ENCODE measurements at regions not wholly inside any gene's neighbourhood (a gene's known extent, or its start where the extent isn't known, plus 50 kb on each side); places are given as distances from the start of the nearest gene placed in this dataset.

GRCh38 chr1:234769986-234770795 lies 160.2 kb upstream of the IRF2BP2 start:
- in situ Hi-C loops (cut with HindIII; ENCODE audit: extremely low pct_ligation_motif_present, low pct_unique_long_range_greater_than_20kb) = loop anchor here (5.0 kb wide), 1 partner anchor 72 kb away; no protein-coding TSS in a partner anchor
- CTCF ChIA-PET (ENCODE audit: low intra/inter-chr PET ratio, low total read pairs) = no interaction called here

More at GRCh38 chr1:234769986-234770795, 160.2 kb upstream of the IRF2BP2 start:
- Histone ChIP-seq H3K9me3 (ENCODE audit: low read length) (no peaks in the 10 kb centered on the region), H4K20me1 (ENCODE audit: insufficient read depth, low read length) (no peaks in the 10 kb centered on the region), H2AFZ (ENCODE audit: low read length) (no peak overlapping the region), H3K36me3 (replicated peaks in 1 of 2; ENCODE audit: control insufficient read depth in 1 of 2, insufficient read depth in 2 of 2, low read length in 2 of 2) (no peaks in the 10 kb centered on the region), H3K27me3 (ENCODE audit: control insufficient read depth in 1 of 2, insufficient read depth in 2 of 2, low read length in 2 of 2) (no peaks in the 10 kb centered on the region), H3K27ac (ENCODE audit: extremely low read length, insufficient read depth, low read length) (peak overlapping the region; percentile 79), H3K4me3 (replicated peaks in 1 of 3; ENCODE audit: insufficient read depth in 1 of 3, low read depth in 2 of 3, low read length in 3 of 3) (no peak overlapping the region), H3K9ac (ENCODE audit: insufficient read depth, low read depth, low read length) (no peak overlapping the region), H3K4me1 (ENCODE audit: insufficient read depth, low read length) (peaks cover 77% of the 10 kb centered on the region), H3K79me2 (ENCODE audit: insufficient read depth, low read length) (no peaks in the 10 kb centered on the region), H3K4me2 (ENCODE audit: low read depth, low read length) (no peak overlapping the region)
- DNase-seq (ENCODE audit: low spot score) = no peak
- no TSS peak for BruUV-seq (replicated peaks)
- WGBS (ENCODE audit: low lambda C conversion rate) = 95% methylated on average over 20 of the region's 25 CpGs
- ATAC-seq = no peak
- POLR2A ChIA-PET = interaction anchor here (0.9 to 9.3 kb wide), 5 partner anchors 44 to 314 kb away, joined by 3 to 97 read pairs (median 4); no protein-coding TSS in a partner anchor
- intact Hi-C loops (cut with micrococcal nuclease; ENCODE audit: unreplicated experiment) = loop anchor here (1.0 to 5.0 kb wide), 3 partner anchors 39 to 107 kb away; no protein-coding TSS in a partner anchor
- no peak for FAIRE-seq
- TF ChIP-seq AHDC1 (CRISPR knock-in tag; IDR thresholded peaks at IDR 0.05; ENCODE audit: borderline replicate concordance) (0 out of 2 replicates have a peak, but pooled peaks have one; percentile 8), ZNF766 (CRISPR knock-in tag; IDR thresholded peaks at IDR 0.05; ENCODE audit: borderline replicate concordance) (no peak), MIER3 (CRISPR knock-in tag; IDR thresholded peaks at IDR 0.05; ENCODE audit: borderline replicate concordance) (no peak), IRF1 (CRISPR knock-in tag; IDR thresholded peaks at IDR 0.05; ENCODE audit: low read depth) (no peak), HIVEP1 (CRISPR knock-in tag; IDR thresholded peaks at IDR 0.05) (peak; percentile 26; the same call in 1 of the 2 replicates), TEAD3 (CRISPR knock-in tag; optimal IDR thresholded peaks at IDR 0.05; ENCODE audit: borderline replicate concordance) (peak; percentile 13), ZBTB38 (CRISPR knock-in tag; IDR thresholded peaks at IDR 0.05) (0 out of 2 replicates have a peak, but pooled peaks have one; percentile 35), ZNF296 (CRISPR knock-in tag; conservative IDR thresholded peaks at IDR 0.05) (no peak)
